Cardiac fibroblast (primary cell): ENCODE measurements at regions not wholly inside any gene's neighbourhood (a gene's known extent, or its start where the extent isn't known, plus 50 kb on each side); places are given as distances from the start of the nearest gene placed in this dataset.

Source experiments
- DNase-seq, 2 donors: peaks; one replicate each; pipeline versions ENCODE4 v3.0.0 to v3.0.0-alpha.2; 2010; ENCODE audit warnings: low read depth in 2 of 2
- H3K4me3 ChIP-seq, 2 donors: replicated peaks in 1 of 2; 1 replicate in 1 of 2; 2 replicates in 1 of 2; pipeline ENCODE4 v1.5.1; 2011; ENCODE audit warnings: low read depth in 2 of 2, low read length in 2 of 2, mild to moderate bottlenecking in 2 of 2, moderate library complexity in 1 of 2
- CTCF ChIP-seq: IDR thresholded peaks from one replicate; pipeline ENCODE4 v1.5.1; 2011; ENCODE audit warnings: low read depth, mild to moderate bottlenecking, low read length, inconsistent platforms

GRCh38 chr16:64426131-64426666 lies 695.7 kb downstream of the CDH11 start:
- TF ChIP-seq CTCF, result no peak
- H3K4me3 ChIP-seq, result no peak overlapping the region
- DNase-seq, result no peak

- H3K4me3 ChIP-seq, result no peak overlapping the region
- no peak for DNase-seq
- TF ChIP-seq CTCF, result no peak
Observed at GRCh38 chr16:64425381-64425780, 696.5 kb downstream of the CDH11 start.

GRCh38 chr16:64422259-64422658 lies 699.6 kb downstream of the CDH11 start:
- no peak for TF ChIP-seq CTCF
- DNase-seq, result no peak
- no peak overlapping the region for H3K4me3 ChIP-seq

GRCh38 chr16:64421515-64421914 lies 700.3 kb downstream of the CDH11 start:
- DNase-seq, result no peak
- H3K4me3 ChIP-seq, result no peak overlapping the region
- no peak for TF ChIP-seq CTCF

- TF ChIP-seq CTCF, result no peak
- no peak overlapping the region for H3K4me3 ChIP-seq
- DNase-seq, result no peak
Observed at GRCh38 chr16:64419832-64420231, 702.0 kb downstream of the CDH11 start.

- H3K4me3 ChIP-seq, result no peak overlapping the region
- DNase-seq, result peak; percentile 84 to 86
- no peak for TF ChIP-seq CTCF
Observed at GRCh38 chr16:64417711-64418227, 704.1 kb downstream of the CDH11 start.
